Activated CD4-positive, alpha-beta T cell treated with anti-CD3 and anti-CD28 coated beads for 36 hours (primary cell): ENCODE measurements at regions not wholly inside any gene's neighbourhood (a gene's known extent, or its start where the extent isn't known, plus 50 kb on each side); places are given as distances from the start of the nearest gene placed in this dataset. TPM values are rescaled to one million over a fixed set of nuclear protein-coding genes. Genes with fewer than 3 reads are reported as not detected.

ENCODE experiments used
- microRNA-seq: library from miRNA; unstranded; fragments of <30 nt; microRNA quantifications from one replicate; pipeline ENCODE4 v1.2.0, GENCODE V29; 2021; ENCODE audit warnings: borderline replicate concordance

Small RNA genes lying in the stretch of these regions (microRNA-seq; reads per million reads assigned to microRNA genes)
- not detected for gene MIR1302-6
